ENCODE measurements at regions not wholly inside any gene's neighbourhood (a gene's known extent, or its start where the extent isn't known, plus 50 kb on each side); places are given as distances from the start of the nearest gene placed in this dataset.

DNA sequence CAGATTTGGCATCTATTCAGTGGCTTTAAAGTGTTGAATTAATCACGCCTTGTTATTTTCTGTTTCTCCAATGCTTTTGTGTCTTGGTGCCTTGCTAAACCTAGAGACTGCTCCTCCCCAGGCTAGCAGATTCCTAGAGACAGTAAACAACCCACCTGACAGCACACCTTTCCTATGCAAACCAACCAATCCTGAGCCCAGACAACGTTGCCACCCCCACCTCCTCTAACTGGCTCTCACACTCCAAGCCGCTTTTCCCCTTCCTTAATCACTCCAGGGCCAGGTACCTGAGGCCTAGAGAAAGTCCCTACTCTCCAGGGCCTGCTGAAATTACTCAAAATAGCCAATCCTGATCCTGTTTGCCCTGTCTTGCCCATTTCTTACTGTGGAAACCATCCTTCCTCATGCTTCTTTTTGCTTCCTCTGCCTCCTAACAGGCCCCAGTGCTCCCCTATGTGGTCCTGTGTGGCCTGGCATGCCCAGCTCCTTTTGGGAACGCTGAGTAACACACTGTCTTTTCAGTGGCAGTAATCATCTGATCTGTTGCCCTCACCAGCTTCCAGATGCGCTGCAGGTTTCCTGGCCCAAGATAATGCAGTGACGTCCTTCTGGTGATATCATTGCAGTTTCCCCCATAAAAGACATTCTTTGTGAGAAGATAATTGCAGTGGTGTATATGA is 53.4 kb downstream of the GAS1 start:
- DNase-seq (ENCODE audit: low spot score), result no peak

DNA sequence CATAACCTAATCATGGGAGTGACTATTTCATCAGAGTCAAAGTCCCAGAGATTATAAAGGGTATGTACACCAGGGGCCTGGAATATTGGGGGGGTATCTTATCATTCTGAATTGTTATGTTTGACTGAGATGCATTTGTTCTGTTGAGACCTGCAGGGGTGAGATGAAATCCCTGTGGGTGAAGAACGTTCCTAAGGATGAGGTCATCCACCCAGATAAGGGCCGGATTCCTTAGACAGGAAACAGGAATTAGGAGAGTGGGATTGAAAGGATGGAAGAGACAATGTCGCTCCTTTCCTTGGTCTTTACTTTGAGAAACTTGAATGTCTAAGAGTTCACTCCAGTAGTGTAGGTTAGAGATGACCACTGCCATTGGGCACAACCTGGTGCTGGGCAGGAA is 54.7 kb downstream of the GAS1 start:
- no peak for DNase-seq (ENCODE audit: low spot score)

DNA sequence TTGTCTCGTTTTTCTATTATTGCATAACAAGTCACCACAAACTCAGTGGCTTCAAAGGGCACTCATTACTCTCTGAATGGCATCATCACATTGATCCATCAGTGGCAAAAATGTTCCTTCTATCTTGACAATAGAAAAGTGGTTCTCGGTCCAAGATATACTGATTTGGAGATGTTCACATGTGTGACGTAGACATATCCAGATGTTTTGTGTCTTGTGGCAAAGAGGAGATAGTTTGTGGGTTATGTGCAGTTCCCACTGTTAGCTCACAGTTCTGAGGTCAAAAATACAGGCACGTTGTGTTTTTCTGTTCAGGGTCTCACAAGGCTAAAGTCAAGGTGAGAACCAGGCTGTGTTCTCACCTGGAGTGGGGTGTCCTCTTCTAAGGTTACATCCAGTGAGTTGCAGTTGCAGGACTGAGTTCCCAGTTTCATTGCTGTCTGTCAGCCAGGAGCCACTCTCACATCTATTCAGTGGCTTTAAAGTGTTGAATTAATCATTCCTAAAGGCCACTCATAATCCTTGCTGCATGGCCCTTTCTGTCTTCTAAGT is 55.3 kb downstream of the GAS1 start:
- no peak for DNase-seq (ENCODE audit: low spot score)

DNA sequence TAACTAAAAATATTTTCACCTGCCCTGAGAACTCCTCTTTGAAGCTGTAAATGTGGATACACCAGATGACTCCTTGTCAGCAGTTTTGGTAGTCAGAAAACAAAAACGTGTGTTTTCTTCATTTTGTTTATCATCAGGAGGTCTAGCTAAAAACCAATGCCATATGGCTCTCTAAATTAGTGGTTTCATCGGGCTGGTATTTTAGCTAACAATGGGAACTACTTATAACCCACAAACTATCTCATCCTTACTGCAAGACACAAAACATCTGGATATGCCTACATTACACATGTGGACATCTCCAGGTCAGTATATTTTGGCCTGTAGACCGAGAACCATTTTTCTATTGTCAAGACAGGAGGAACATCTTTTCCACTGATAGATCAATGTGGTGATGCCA is 56.2 kb downstream of the GAS1 start:
- DNase-seq (ENCODE audit: low spot score), result no peak

DNA sequence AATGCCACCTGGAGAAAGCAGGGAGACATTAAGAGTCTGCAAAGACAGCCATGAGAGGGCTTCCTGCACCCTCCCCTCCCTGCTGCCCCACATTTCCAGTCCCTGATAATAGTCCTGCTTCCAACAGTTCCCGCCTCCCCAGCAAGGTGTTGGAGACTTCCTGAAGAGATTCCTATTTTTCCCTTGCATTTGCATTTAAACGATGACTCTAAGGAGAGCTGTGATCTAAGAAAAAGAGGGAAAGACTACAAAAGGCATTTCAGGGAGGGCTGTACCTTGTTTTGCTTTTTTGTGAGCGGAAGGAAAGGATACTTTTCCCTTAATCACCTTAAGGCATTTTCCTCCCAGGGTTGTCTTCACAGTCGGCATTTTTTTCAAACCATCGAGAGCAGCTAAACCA is 62.1 kb downstream of the GAS1 start:
- DNase-seq (ENCODE audit: low spot score), result no peak

DNA sequence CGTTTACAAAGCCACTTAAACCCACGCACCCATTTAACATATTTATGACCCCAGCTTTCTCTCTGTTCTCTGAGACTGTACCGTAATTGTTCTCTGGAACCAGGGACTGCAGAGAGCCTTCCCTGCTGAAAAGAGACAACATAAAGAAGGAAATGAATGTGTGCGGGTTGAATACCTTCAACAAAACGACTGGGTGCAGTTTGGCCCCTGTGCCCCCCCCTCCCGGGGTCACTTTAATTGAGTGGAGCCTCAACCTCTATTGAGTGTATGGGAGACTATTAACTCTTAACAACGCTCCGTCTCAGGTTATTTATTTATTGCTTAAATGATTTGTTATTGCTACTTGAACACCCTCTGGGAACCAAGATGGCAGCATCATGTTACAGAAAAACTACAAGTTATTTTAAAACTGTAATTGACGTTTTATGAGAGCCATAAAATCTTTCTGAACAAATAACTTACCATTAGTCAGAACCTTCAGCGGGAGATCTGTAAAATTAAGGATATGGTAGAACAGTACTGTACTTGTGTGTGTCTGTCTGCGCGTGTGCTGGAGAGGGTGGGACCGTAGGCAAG is 70.6 kb downstream of the GAS1 start:
- no peak for DNase-seq (ENCODE audit: low spot score)

DNA sequence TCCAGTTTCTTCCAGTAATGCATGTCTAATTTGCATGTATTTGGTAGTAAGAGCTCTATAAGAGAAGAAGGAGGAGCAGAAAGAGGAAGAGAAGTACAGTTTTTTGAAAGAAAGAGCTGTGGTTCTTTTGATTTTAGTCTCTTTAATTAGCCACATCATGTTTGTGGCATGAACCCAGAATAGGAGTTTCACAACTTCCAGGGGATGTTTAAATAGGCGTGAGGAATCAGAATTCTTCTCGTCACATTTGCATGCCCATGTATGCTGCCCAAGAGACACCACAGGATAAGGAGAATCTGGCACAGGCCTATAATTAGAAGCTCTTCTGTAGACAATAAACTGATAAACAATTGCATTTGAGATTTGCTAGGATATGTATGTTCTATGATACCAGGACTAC is 78.7 kb downstream of the GAS1 start:
- DNase-seq (ENCODE audit: low spot score), result no peak

DNA sequence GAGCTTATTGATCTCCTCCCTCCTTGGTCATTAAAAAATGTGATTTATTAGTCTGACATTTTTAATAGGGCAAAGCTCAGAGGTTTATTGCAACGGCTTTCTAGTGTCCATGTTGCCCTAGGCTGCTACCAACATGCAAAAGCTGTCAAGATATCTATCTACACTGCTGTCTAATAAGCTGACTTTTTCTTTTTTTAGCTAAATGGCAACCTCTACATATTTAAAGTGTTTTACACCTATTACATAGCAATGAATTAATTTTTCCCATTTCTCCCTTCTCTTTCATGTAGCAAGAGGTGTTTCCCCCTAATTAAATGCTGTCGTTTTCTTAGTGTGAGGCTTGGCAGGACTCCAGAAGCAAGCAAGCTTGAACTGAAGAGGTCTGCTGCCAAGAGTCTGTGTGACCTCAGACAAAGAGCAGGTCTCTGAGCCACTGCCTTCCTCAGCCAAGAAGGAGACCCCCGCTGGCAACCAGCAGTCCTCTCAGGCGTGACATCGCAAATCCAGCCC is 79.4 kb downstream of the GAS1 start:
- DNase-seq (ENCODE audit: low spot score), result peak; percentile 25

DNA sequence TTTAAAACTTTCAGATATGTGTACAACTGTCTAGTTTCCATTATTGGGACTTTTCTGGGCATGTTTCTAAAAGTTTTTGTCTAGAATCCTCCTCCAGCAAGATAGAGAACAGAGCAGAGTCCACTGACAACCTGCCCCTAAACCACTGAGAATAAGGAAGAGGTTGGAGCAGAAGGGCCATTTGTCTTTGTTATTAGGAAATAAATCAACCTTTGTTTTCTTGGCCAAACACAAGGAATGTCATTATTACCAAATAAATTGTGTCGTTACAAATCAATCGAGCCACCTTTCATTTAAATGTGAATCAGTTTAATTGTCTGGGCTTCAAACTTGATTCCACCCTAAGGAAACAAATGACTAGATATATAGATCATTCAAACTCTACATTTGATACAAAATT is 81.4 kb downstream of the GAS1 start:
- no peak for DNase-seq (ENCODE audit: low spot score)

DNA sequence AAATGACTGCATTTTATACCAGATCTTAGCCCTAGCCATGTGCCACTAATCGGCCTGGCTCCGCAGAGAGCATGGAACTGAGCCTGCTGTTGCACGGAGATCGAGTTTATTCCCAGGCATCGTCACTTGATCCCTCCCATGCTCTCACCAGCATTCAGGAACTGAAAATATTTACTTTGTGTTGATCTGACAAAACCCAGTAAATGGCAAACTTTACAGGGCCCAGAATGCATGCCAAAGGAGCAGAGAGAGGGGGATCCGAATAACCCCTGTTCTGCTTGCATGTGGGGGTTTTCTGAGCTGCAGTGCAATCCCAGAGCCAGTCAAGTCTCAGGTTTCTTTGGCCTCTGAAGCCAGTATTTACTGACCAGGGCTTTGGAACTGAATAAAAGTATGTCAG is 87.3 kb downstream of the GAS1 start:
- DNase-seq (ENCODE audit: low spot score), result no peak

DNA sequence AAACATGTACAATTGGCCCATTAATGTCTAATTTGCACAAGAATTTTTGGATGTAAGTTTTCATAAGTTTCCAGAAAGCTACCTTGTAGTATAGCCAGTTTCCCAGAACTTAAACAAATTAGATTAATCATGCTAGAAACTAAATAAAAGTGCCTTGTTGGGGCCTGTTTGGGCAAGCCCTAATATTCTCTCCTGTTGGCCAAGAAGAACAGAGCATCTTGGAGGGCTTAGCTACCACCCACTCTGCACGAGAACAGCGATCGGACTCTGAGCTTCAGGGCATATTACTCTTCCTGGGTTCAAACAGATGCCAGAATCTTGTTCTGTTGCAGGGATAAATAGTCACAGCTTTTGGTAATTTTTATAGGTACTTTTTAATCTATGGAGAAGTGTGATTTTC is 88.2 kb downstream of the GAS1 start:
- no peak for DNase-seq (ENCODE audit: low spot score)

DNA sequence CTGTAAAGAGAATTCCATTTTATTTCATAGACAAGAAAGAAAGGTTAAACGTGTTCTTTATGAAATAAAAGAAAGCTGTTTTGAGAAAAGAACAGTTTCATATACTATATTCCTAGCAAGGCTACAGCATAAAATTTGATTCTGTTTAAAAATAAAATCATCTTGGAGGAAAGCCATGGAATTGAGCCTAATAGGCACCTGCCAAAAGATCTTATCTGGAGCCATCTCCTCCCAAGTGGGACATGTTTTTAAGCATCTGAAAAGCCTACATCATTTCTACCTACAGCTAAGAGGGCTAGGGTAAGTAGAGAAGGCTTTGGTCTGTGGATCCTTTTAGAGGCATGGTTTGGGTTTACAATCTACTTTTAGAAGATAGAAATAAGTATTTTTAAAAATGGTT is 89.3 kb downstream of the GAS1 start:
- DNase-seq (ENCODE audit: low spot score), result no peak

DNA sequence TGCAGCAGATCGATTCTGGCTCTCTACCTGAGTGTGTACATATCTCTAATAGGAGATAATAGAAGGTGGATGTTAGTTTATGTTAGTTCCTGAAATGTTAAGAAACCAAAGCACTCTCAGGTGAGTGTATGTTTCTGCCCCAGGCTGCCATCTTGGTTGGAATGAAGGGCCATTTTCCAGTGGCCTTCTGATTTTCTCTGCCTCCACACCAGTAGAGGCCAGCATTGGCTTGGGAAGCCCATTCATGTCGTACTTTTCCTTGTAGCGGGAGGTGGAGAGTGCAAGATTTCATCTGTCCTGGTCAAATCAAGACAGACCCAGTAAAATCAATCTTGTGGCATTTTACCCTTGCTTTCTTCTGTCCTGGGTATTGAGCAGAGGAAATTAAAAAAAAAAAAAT is 91.0 kb downstream of the GAS1 start:
- DNase-seq (ENCODE audit: low spot score), result no peak

DNA sequence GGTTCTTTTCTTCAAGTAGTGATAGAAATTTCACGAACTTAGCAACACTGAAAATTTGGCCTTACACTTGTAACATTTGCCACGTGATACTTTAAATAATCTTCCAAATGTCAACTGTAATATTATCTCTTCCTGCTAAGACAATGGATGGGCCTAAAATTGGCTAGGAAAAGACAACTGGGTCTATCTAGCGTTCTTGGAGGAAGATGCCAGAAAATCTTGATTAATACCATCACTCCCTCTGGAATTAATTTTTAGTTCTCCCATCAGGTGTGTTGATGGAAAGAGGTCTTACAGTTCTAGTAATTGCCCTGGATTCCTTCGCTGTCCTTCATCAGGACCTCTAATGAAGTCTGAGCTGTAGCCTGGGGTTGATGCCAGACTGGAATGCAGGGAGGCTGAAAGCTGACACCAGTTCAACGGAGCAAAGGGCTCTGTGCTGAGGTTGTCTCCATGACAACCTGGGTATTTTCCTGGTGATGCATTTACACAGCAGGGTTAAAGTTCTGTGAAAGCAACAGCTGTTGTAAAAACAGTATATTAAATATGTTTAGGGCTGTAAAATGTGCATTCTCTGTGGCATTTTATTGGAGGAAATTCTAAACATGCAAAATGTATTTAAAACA is 92.3 kb downstream of the GAS1 start:
- DNase-seq (ENCODE audit: low spot score), result no peak

DNA sequence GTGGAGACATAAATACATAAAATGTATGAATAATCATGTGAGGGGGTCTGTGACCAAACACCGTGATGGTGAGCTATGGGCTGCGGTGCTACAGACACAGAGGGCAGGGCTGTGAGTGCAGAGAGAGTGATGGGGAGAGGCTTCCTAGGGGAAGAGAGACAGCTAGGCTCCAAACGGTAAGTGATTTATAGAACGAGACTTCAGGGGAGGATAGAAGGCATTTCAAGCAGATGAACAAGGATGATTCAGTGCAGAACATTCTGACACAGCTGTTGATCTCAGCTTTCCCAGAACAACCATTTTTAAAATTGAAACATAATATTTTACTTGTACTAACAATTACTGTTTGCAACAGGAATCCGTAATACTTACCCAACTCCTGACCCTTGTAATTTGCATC is 100.7 kb downstream of the GAS1 start:
- DNase-seq (ENCODE audit: low spot score), result no peak

DNA sequence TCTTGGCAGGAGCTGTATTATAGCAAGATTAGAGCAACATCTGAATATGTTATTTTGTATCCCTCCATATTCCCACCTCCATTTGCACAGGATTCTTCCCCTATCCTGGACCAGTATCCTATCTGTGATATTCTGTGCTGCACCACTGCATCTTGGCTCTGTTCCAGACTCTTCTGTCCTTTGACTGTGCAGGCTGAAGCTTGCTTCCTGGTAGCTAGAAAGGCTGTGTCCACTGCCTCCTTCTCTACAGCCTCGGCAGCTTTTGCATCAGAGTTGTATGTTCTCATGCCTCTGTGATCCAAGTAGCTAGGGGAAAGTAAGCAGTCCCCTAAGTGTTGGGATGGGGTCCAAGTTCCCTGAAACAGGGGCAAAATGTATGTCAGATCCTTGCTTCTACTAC is 104.1 kb downstream of the GAS1 start:
- DNase-seq (ENCODE audit: low spot score), result no peak

DNA sequence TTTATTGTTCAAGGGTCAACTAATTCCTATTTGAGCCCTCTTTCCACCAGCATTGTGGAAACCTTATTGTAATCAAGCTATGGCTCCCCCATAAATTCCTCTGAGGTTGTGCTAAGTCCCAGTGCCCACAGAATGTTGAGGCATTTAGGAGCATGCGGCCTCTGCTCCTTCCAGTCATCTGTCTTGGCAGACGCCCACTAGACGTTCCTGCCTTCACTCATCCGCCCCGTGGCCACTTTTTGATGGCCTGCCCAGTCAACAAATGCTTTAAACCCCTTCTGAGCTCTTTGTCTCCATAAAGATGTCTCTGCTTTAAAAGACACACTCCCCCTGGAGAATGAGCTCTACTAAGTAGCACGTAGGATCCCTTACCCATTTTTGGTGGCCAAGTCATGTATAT is 104.7 kb downstream of the GAS1 start:
- DNase-seq (ENCODE audit: low spot score), result no peak

DNA sequence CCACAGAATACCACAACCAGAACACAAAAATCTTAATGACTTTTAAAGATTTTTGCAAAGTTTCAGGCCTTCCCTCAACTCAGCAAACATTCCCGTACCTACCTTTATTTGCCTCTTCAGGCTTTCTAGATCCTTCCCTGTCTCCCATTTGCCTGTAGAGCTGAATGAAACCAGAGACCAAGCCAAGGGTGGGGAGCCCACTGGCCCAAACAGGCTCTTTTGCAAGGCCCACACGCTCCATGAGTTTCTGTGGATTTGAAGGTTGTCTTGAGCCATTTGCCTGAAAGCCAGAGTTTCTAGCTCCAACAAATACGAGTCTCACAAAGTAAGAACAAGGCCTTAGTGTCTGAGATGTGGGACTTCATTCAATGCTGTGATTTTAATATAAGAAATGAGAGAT is 107.8 kb downstream of the GAS1 start:
- no peak for DNase-seq (ENCODE audit: low spot score)

DNA sequence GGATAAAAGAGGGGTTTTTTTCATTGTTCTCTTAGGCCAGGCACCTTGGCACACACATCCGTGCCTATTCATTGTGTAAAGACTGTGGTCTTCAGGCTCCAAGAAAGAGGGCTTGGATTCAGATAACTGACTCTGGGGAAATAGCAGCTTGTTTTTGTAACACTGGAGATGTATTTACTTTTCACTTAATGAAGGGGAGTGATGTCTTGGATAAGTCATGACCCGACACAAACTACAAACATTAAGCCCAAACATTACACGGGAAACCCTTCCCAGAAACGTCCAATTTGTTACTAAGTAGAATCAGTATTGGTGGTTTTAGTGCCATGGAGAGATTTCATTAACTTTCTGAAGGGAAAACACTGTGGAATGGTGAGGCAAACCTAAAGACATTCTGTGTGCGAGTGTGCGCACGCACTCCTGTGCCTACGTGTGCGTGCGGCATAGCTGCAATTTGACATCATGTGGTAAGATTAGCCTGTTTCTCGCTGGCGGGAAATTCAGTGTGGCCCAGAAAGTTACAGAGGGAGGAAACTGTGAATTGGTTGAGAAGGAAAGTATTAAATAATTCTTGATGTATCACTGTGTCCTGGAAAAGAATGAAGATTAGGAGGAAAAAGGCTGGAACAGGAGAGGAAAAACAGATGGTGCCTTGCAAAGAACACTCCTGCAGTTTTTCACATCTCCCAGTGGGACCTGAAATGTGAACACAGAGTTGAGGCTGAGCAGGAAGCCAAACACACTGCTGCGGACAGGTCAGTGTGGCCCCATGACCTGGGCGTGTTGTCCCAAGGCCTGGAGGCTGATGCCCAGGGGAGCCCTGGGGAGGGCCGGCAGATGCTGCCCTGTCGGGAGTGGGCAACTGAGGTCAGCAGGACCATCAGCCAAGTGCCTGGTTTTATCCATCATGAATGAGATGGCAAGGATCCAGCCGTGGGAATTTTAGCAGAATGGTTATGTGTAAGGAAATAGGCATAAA is 108.5 kb downstream of the GAS1 start:
- no peak for DNase-seq (ENCODE audit: low spot score)

DNA sequence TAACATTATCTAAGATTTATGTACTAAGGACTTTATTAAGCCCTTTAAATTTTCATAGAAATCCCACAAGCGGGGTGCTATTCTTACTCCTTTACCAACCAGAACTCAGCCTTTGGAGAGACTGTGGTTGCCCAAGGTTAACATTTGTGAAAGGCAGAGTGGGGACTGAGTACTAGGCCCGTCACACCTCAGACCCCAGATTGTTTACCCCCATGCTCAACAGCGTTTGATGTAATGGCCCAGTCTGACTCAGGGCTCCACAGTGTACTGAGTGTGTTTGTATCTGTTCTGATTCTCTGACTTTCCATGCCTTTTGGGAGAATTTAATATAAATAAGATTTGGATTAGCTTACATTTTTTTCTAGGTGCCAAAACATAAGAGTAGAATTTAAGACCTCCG is 110.0 kb downstream of the GAS1 start:
- DNase-seq (ENCODE audit: low spot score), result no peak

DNA sequence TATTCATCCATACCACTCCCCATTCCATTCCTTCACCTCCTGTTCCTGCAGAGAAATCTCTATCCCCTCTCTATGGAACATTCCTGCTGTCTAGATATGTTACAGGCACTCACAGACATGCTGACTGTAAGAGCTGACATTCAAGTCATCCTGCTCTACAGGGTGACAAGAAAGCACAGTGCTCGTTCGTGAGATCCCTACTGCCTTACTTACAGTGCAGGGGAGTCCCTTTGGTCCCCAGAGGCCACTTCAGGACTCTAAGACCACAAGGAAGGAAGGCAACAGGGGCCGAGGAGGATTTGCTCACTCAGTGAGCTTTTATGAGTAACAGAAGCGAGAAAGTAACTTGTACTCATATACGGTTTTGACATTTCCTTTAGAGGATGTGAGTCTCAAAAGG is 110.5 kb downstream of the GAS1 start:
- DNase-seq (ENCODE audit: low spot score), result no peak

DNA sequence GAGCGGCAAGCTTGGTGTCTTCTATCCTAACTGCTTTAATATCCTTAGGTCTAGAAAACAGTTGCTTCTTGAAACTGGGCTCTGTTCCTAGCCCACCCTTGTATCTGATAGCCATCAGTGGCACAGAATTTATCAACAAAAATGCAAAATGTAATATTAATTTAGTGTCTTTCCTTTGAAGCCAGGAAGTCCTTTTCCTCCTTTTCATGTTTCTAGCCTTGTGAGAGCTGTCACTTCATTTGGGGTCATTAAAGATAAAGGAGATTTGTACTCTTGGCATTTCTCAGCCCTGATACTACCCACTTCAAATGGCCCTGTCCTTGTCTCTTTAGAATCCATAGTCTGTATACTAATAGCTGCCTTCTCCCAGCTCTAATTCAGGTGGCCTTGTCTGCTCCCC is 111.0 kb downstream of the GAS1 start:
- DNase-seq (ENCODE audit: low spot score), result no peak
